Activated CD4-positive, alpha-beta T cell treated with anti-CD3 and anti-CD28 coated beads, Interleukin-2, amount 10 ng/mL, durations not matched to agents 7 days and 5 days (primary cell): ENCODE measurements at regions not wholly inside any gene's neighbourhood (a gene's known extent, or its start where the extent isn't known, plus 50 kb on each side); places are given as distances from the start of the nearest gene placed in this dataset.

Source experiments
- CTCF ChIA-PET: fragments of 350-600 bp; sonication (Branson Sonifier 250); formaldehyde crosslinking; loops from one replicate; lab custom pipeline; 2021; ENCODE audit warnings: antibody characterized with exemption; lab: Charles Lee
- POLR2A ChIA-PET: fragments of 350-600 bp; sonication (Branson Sonifier 250); formaldehyde crosslinking; loops from one replicate; lab custom pipeline; 2021; ENCODE audit warnings: antibody characterized with exemption; lab: Charles Lee
- DNase-seq: peaks from one replicate; pipeline ENCODE4 v3.0.0-alpha.2; 2020
- H3K27ac Mint-ChIP-seq: one replicate; pipeline ENCODE4 v1.8.0; 2021; ENCODE audit warnings: mild to moderate bottlenecking, moderate library complexity, mixed read lengths
- H3K27me3 Mint-ChIP-seq: one replicate; pipeline ENCODE4 v1.8.0; 2021; ENCODE audit warnings: mixed read lengths
- H3K36me3 Mint-ChIP-seq: one replicate; pipeline ENCODE4 v1.8.0; 2021; ENCODE audit warnings: low read depth, mixed read lengths
- H3K4me1 Mint-ChIP-seq: one replicate; pipeline ENCODE4 v1.8.0; 2021; ENCODE audit warnings: mixed read lengths
- H3K4me3 Mint-ChIP-seq: one replicate; pipeline ENCODE4 v1.8.0; 2021; ENCODE audit warnings: mild to moderate bottlenecking, moderate library complexity, mixed read lengths
- H3K9me3 Mint-ChIP-seq: one replicate; pipeline ENCODE4 v1.8.0; 2021; ENCODE audit warnings: mixed read lengths

GRCh38 chr14:62409169-62409568, 636.1 kb downstream of the KCNH5 start:
- CTCF ChIA-PET: no interaction called here
- no peaks in the 10 kb centered on the region for H3K36me3 Mint-ChIP-seq
- no peaks in the 10 kb centered on the region for H3K9me3 Mint-ChIP-seq
- no peaks in the 10 kb centered on the region for H3K4me1 Mint-ChIP-seq
- no peak overlapping the region for H3K4me3 Mint-ChIP-seq
- H3K27ac Mint-ChIP-seq: no peak overlapping the region
- H3K27me3 Mint-ChIP-seq: no peaks in the 10 kb centered on the region
- DNase-seq: no peak
- POLR2A ChIA-PET: no interaction called here

GRCh38 chr14:62409626-62410300, 635.5 kb downstream of the KCNH5 start:
- Mint-ChIP-seq H3K27ac (no peak overlapping the region), H3K4me3 (no peak overlapping the region), H3K4me1 (no peaks in the 10 kb centered on the region), H3K36me3 (no peaks in the 10 kb centered on the region), H3K27me3 (no peaks in the 10 kb centered on the region), H3K9me3 (no peaks in the 10 kb centered on the region)
- ChIA-PET CTCF (interaction anchor here (1.0 kb wide), 1 partner anchor 31 kb away, joined by 3 read pairs; no protein-coding TSS in a partner anchor), POLR2A (no interaction called here)
- DNase-seq: no peak

- ChIA-PET CTCF (no interaction called here), POLR2A (no interaction called here)
- H3K4me3 Mint-ChIP-seq: no peak overlapping the region
- no peaks in the 10 kb centered on the region for H3K4me1 Mint-ChIP-seq
- no peak for DNase-seq
- no peak overlapping the region for H3K27ac Mint-ChIP-seq
- H3K9me3 Mint-ChIP-seq: no peaks in the 10 kb centered on the region
- H3K36me3 Mint-ChIP-seq: no peaks in the 10 kb centered on the region
- no peaks in the 10 kb centered on the region for H3K27me3 Mint-ChIP-seq
Measured at GRCh38 chr14:62420847-62421246, 624.4 kb downstream of the KCNH5 start.

- no peak for DNase-seq
Measured at GRCh38 chr14:62428429-62429203, 616.6 kb downstream of the KCNH5 start.

GRCh38 chr14:62429683-62430082, 615.6 kb downstream of the KCNH5 start:
- H3K4me1 Mint-ChIP-seq: no peaks in the 10 kb centered on the region
- no peak overlapping the region for H3K27ac Mint-ChIP-seq
- ChIA-PET CTCF (no interaction called here), POLR2A (no interaction called here)
- H3K4me3 Mint-ChIP-seq: no peak overlapping the region
- H3K27me3 Mint-ChIP-seq: no peaks in the 10 kb centered on the region
- H3K9me3 Mint-ChIP-seq: peaks cover 20% of the 10 kb centered on the region
- no peak for DNase-seq
- H3K36me3 Mint-ChIP-seq: no peaks in the 10 kb centered on the region

More at GRCh38 chr14:62428429-62429203, 616.6 kb downstream of the KCNH5 start:
- H3K4me3 Mint-ChIP-seq: no peak overlapping the region
- no peaks in the 10 kb centered on the region for H3K27me3 Mint-ChIP-seq
- H3K9me3 Mint-ChIP-seq: peaks cover 18% of the 10 kb centered on the region
- POLR2A ChIA-PET: no interaction called here
- CTCF ChIA-PET: no interaction called here
- H3K27ac Mint-ChIP-seq: no peak overlapping the region
- no peaks in the 10 kb centered on the region for H3K4me1 Mint-ChIP-seq
- no peaks in the 10 kb centered on the region for H3K36me3 Mint-ChIP-seq

GRCh38 chr14:62431496-62431895, 613.8 kb downstream of the KCNH5 start:
- Mint-ChIP-seq H3K4me3 (no peak overlapping the region), H3K27ac (no peak overlapping the region), H3K27me3 (no peaks in the 10 kb centered on the region), H3K9me3 (peaks cover 17% of the 10 kb centered on the region), H3K36me3 (no peaks in the 10 kb centered on the region), H3K4me1 (no peaks in the 10 kb centered on the region)
- ChIA-PET CTCF (no interaction called here), POLR2A (no interaction called here)
- DNase-seq: no peak

GRCh38 chr14:62432955-62433354, 612.3 kb downstream of the KCNH5 start:
- Mint-ChIP-seq H3K36me3 (no peaks in the 10 kb centered on the region), H3K9me3 (peaks cover 14% of the 10 kb centered on the region), H3K27me3 (no peaks in the 10 kb centered on the region), H3K27ac (no peak overlapping the region), H3K4me3 (no peak overlapping the region), H3K4me1 (no peaks in the 10 kb centered on the region)
- ChIA-PET POLR2A (no interaction called here), CTCF (no interaction called here)
- DNase-seq: no peak

- no peaks in the 10 kb centered on the region for H3K27me3 Mint-ChIP-seq
- H3K9me3 Mint-ChIP-seq: peaks cover 23% of the 10 kb centered on the region
- no peak overlapping the region for H3K4me3 Mint-ChIP-seq
- H3K36me3 Mint-ChIP-seq: no peaks in the 10 kb centered on the region
- DNase-seq: no peak
- H3K27ac Mint-ChIP-seq: no peak overlapping the region
- CTCF ChIA-PET: no interaction called here
- POLR2A ChIA-PET: no interaction called here
- H3K4me1 Mint-ChIP-seq: no peaks in the 10 kb centered on the region
Measured at GRCh38 chr14:62436261-62436660, 609.0 kb downstream of the KCNH5 start.

- Mint-ChIP-seq H3K27ac (no peak overlapping the region), H3K36me3 (no peaks in the 10 kb centered on the region), H3K9me3 (peaks cover 17% of the 10 kb centered on the region), H3K4me1 (no peaks in the 10 kb centered on the region), H3K4me3 (no peak overlapping the region), H3K27me3 (no peaks in the 10 kb centered on the region)
- POLR2A ChIA-PET: no interaction called here
- no peak for DNase-seq
- CTCF ChIA-PET: interaction anchor here (1.4 kb wide), 1 partner anchor 23 kb away, joined by 5 read pairs; no protein-coding TSS in a partner anchor
Measured at GRCh38 chr14:62439210-62439609, 606.0 kb downstream of the KCNH5 start.

- ChIA-PET POLR2A (no interaction called here), CTCF (interaction anchor here (0.7 kb wide), 1 partner anchor 11 kb away, joined by 3 read pairs; no protein-coding TSS in a partner anchor)
- no peaks in the 10 kb centered on the region for H3K36me3 Mint-ChIP-seq
- no peak overlapping the region for H3K4me3 Mint-ChIP-seq
- H3K27ac Mint-ChIP-seq: no peak overlapping the region
- no peaks in the 10 kb centered on the region for H3K4me1 Mint-ChIP-seq
- no peak for DNase-seq
- H3K27me3 Mint-ChIP-seq: no peaks in the 10 kb centered on the region
- H3K9me3 Mint-ChIP-seq: peaks cover 21% of the 10 kb centered on the region
Measured at GRCh38 chr14:62443796-62444195, 601.5 kb downstream of the KCNH5 start.

GRCh38 chr14:62445570-62445969, 599.7 kb downstream of the KCNH5 start:
- H3K4me3 Mint-ChIP-seq: no peak overlapping the region
- H3K27me3 Mint-ChIP-seq: no peaks in the 10 kb centered on the region
- CTCF ChIA-PET: no interaction called here
- no peak overlapping the region for H3K27ac Mint-ChIP-seq
- no peaks in the 10 kb centered on the region for H3K36me3 Mint-ChIP-seq
- no peak for DNase-seq
- peaks cover 12% of the 10 kb centered on the region for H3K9me3 Mint-ChIP-seq
- POLR2A ChIA-PET: no interaction called here
- no peaks in the 10 kb centered on the region for H3K4me1 Mint-ChIP-seq

- Mint-ChIP-seq H3K4me1 (no peaks in the 10 kb centered on the region), H3K9me3 (peaks cover 4% of the 10 kb centered on the region), H3K27ac (no peak overlapping the region), H3K4me3 (no peak overlapping the region), H3K27me3 (no peaks in the 10 kb centered on the region), H3K36me3 (no peaks in the 10 kb centered on the region)
- ChIA-PET CTCF (no interaction called here), POLR2A (no interaction called here)
- DNase-seq: no peak
Measured at GRCh38 chr14:62451221-62451620, 594.0 kb downstream of the KCNH5 start.

GRCh38 chr14:62453226-62453625, 592.0 kb downstream of the KCNH5 start:
- no peak overlapping the region for H3K4me3 Mint-ChIP-seq
- CTCF ChIA-PET: interaction anchor here (0.6 kb wide), 1 partner anchor 206 kb away, joined by 5 read pairs; no protein-coding TSS in a partner anchor
- no peak for DNase-seq
- H3K27me3 Mint-ChIP-seq: no peaks in the 10 kb centered on the region
- H3K9me3 Mint-ChIP-seq: peaks cover 4% of the 10 kb centered on the region
- no peak overlapping the region for H3K27ac Mint-ChIP-seq
- H3K36me3 Mint-ChIP-seq: no peaks in the 10 kb centered on the region
- no peaks in the 10 kb centered on the region for H3K4me1 Mint-ChIP-seq
- POLR2A ChIA-PET: no interaction called here
